IMR-90 (cell line): ENCODE measurements at regions not wholly inside any gene's neighbourhood (a gene's known extent, or its start where the extent isn't known, plus 50 kb on each side); places are given as distances from the start of the nearest gene placed in this dataset.

Experiments
- ATAC-seq: fragments of 200-7000 bp; cut with Tn5 transposase; 2 replicates; pipeline ENCODE4 v1.9.1; 2020; ENCODE audit warnings: low read depth, mild to moderate bottlenecking, moderate library complexity
- BruUV-seq: library from RNA; stranded (reverse); fragments of 400-500 nt; replicated peaks from 2 replicates; lab custom pipeline; 2021; lab: Mats Ljungman, UMichigan
- CTCF ChIA-PET: fragments of 300-600 bp; formaldehyde crosslinking; extraction: SDS; loops from one replicate; lab custom pipeline; 2021; ENCODE audit warnings: antibody characterized with exemption; lab: Yijun Ruan, JAX
- POLR2A ChIA-PET: fragments of 300-600 bp; sonication (Branson Sonifier 250); formaldehyde crosslinking; loops from one replicate; lab custom pipeline; 2022; ENCODE audit warnings: antibody characterized with exemption; ENCODE audit not compliant: unreplicated experiment; lab: Charles Lee
- DNase-seq: peaks from one replicate; pipeline ENCODE4 v3.0.0; 2013
- H2AFZ ChIP-seq: replicated peaks from 2 replicates; pipeline ENCODE3; 2013; ENCODE audit warnings: low read length, mild to moderate bottlenecking; ENCODE audit not compliant: poor library complexity
- H2AK5ac ChIP-seq: 2 replicates; pipeline ENCODE4 v1.6.1; 2013; ENCODE audit warnings: low read depth, low read length, inconsistent platforms
- H2AK9ac ChIP-seq: replicated peaks from 2 replicates; pipeline ENCODE3; 2013; ENCODE audit warnings: mild to moderate bottlenecking, low read depth, low read length, moderate library complexity; ENCODE audit not compliant: poor library complexity
- H2BK120ac ChIP-seq: 2 replicates; pipeline ENCODE4 v1.6.1; 2013; ENCODE audit warnings: low read depth, low read length, inconsistent platforms
- H2BK15ac ChIP-seq: 3 replicates; pipeline ENCODE4 v1.6.1; 2013; ENCODE audit warnings: low read depth, low read length, inconsistent platforms
- H2BK20ac ChIP-seq: 2 replicates; pipeline ENCODE4 v1.6.1; 2013; ENCODE audit warnings: low read depth, mild to moderate bottlenecking, inconsistent platforms, low read length, moderate library complexity
- H2BK5ac ChIP-seq: 2 replicates; pipeline ENCODE4 v1.6.1; 2013; ENCODE audit warnings: mild to moderate bottlenecking, low read depth, low read length, inconsistent platforms; ENCODE audit not compliant: poor library complexity, severe bottlenecking
- H3K14ac ChIP-seq: replicated peaks from 2 replicates; pipeline ENCODE4 v1.6.1; 2013; ENCODE audit warnings: low read depth, low read length, inconsistent platforms
- H3K18ac ChIP-seq: 2 replicates; pipeline ENCODE4 v1.6.1; 2013; ENCODE audit warnings: low read depth, low read length, control low read depth
- H3K23ac ChIP-seq: 2 replicates; pipeline ENCODE4 v1.6.1; 2013; ENCODE audit warnings: low read depth, low read length, inconsistent platforms
- H3K27ac ChIP-seq: 2 replicates; pipeline ENCODE4 v1.5.1; 2013; ENCODE audit warnings: mild to moderate bottlenecking, control low read depth, low read length; ENCODE audit not compliant: insufficient read depth
- H3K27me3 ChIP-seq: 2 replicates; pipeline ENCODE4 v1.6.1; 2013; ENCODE audit warnings: low read length; ENCODE audit not compliant: control insufficient read depth, insufficient read depth
- H3K36me3 ChIP-seq: 2 replicates; pipeline ENCODE4 v1.6.1; 2013; ENCODE audit warnings: low read length, mixed read lengths; ENCODE audit not compliant: control insufficient read depth, insufficient read depth
- H3K4ac ChIP-seq: 2 replicates; pipeline ENCODE4 v1.6.1; 2013; ENCODE audit warnings: low read depth, low read length, inconsistent platforms
- H3K4me1 ChIP-seq: 2 replicates; pipeline ENCODE4 v1.6.1; 2013; ENCODE audit warnings: low read length, mixed read lengths; ENCODE audit not compliant: control insufficient read depth, insufficient read depth
- H3K4me2 ChIP-seq: 2 replicates; pipeline ENCODE4 v1.6.1; 2013; ENCODE audit warnings: low read depth, mild to moderate bottlenecking, control low read depth, low read length, moderate library complexity
- H3K4me3 ChIP-seq: 2 replicates; pipeline ENCODE4 v1.5.1; 2013; ENCODE audit warnings: low read depth, mild to moderate bottlenecking, control low read depth, low read length, moderate library complexity; ENCODE audit not compliant: insufficient read depth
- H3K56ac ChIP-seq: 2 replicates; pipeline ENCODE4 v1.6.1; 2013; ENCODE audit warnings: low read length, inconsistent platforms; ENCODE audit not compliant: insufficient read depth; ENCODE audit errors: extremely low read depth
- H3K79me1 ChIP-seq, 2 experiments: 2 replicates each; pipeline ENCODE4 v1.6.1; 2013; ENCODE audit warnings: low read length in 2 of 2, inconsistent platforms in 1 of 2, low read depth in 1 of 2
- H3K9ac ChIP-seq: 2 replicates; pipeline ENCODE4 v1.6.1; 2013; ENCODE audit warnings: low read depth, low read length, control low read depth
- H3K9me1 ChIP-seq: 2 replicates; pipeline ENCODE4 v1.6.1; 2013; ENCODE audit warnings: low read length, inconsistent platforms; ENCODE audit not compliant: insufficient read depth
- H3K9me3 ChIP-seq: 2 replicates; pipeline ENCODE4 v1.6.1; 2013; ENCODE audit warnings: low read length; ENCODE audit not compliant: control insufficient read depth, insufficient read depth
- H4K20me1 ChIP-seq: 2 replicates; pipeline ENCODE4 v1.6.1; 2013; ENCODE audit warnings: low read length, inconsistent platforms; ENCODE audit not compliant: insufficient read depth
- H4K5ac ChIP-seq: 2 replicates; pipeline ENCODE4 v1.6.1; 2013; ENCODE audit warnings: mild to moderate bottlenecking, low read depth, low read length, control low read depth
- H4K8ac ChIP-seq, 2 experiments: 2 replicates each; pipeline ENCODE4 v1.6.1; 2013; ENCODE audit warnings: low read depth in 2 of 2, low read length in 2 of 2, control low read depth in 1 of 2, inconsistent platforms in 1 of 2
- H4K91ac ChIP-seq: 2 replicates; pipeline ENCODE4 v1.6.1; 2013; ENCODE audit warnings: low read depth, low read length, inconsistent platforms; ENCODE audit not compliant: insufficient read depth
- CHD1 ChIP-seq: IDR thresholded peaks from 2 replicates; pipeline ENCODE4 v1.6.1; 2012; ENCODE audit warnings: low read depth, low read length, improper control_type of control experiment
- MAFK ChIP-seq: IDR thresholded peaks from 2 replicates; pipeline ENCODE4 v1.6.1; 2012; ENCODE audit warnings: low read depth, low read length, improper control_type of control experiment
- RAD21 ChIP-seq: IDR thresholded peaks from 2 replicates; pipeline ENCODE4 v1.6.1; 2012; ENCODE audit warnings: low read length, improper control_type of control experiment
- RFX5 ChIP-seq: IDR thresholded peaks from 2 replicates; pipeline ENCODE4 v1.8.0; 2012; ENCODE audit warnings: low read depth, mild to moderate bottlenecking, low read length, moderate library complexity
- SMC3 ChIP-seq: fragments of 150-350 bp; IDR thresholded peaks from 2 replicates; pipeline ENCODE4 v1.6.1; 2016; ENCODE audit warnings: low read depth, mild to moderate bottlenecking, antibody characterized with exemption, low read length, moderate library complexity
- WGBS, 2 experiments: methylation state at CpG; one replicate each; pipeline versions ENCODE4 v1.1.5 to v1.1.7; 2013; ENCODE audit warnings: missing lambda C conversion rate in 2 of 2; ENCODE audit not compliant: insufficient read length in 1 of 2; ENCODE audit errors: extremely low coverage in 2 of 2; 5-methylcytosine and 5-hydroxymethylcytosine counted together
- dilution Hi-C: fragments of 300-500 bp; cut with HindIII; formaldehyde crosslinking; loops from one replicate; pipeline ENCODE4 v1.14.3; 2018; ENCODE audit warnings: low sequenced_read_pairs; ENCODE audit not compliant: unreplicated experiment
- in situ Hi-C: fragments of 300-500 bp; cut with MboI; formaldehyde crosslinking; loops from 3 replicates; pipeline ENCODE4 v1.14.3; 2019; ENCODE audit warnings: low sequenced_read_pairs, inconsistent platforms, mixed read lengths
- intact Hi-C: fragments of 100-400 bp; cut with micrococcal nuclease; formaldehyde crosslinking; loops from 2 replicates; pipeline ENCODE4 v1.10.0; 2022

GRCh38 chr17:69961501-69962145 lies 113.4 kb upstream of the KCNJ16 start:
- Histone ChIP-seq H3K27ac (peak overlapping the region; percentile 36; the same call in 1 of the 2 replicates), H2BK20ac (0 out of 2 replicates have a peak overlapping the region, but pooled peaks have one; percentile 1), H3K27me3 (peaks cover 4% of the 10 kb centered on the region; the same call in 1 of the 2 replicates), H2AK5ac (no peak overlapping the region; the same call in 1 of the 2 replicates), H2BK120ac (peak overlapping the region; percentile 27), H3K56ac (no peak overlapping the region), H2BK15ac (peak overlapping the region; percentile 31; the same call in 1 of the 3 replicates), H4K5ac (peak overlapping the region; percentile 4; the same call in 1 of the 2 replicates), H4K91ac (peak overlapping the region; percentile 4; the same call in 1 of the 2 replicates), H3K4me1 (peaks cover 8% of the 10 kb centered on the region; the same call in 1 of the 2 replicates), H3K4me2 (no peak overlapping the region; the same call in 1 of the 2 replicates), H3K14ac (0 out of 2 replicates have a peak overlapping the region, but pooled peaks have one; percentile 18), H3K4ac (peak overlapping the region; percentile 12; the same call in 1 of the 2 replicates), H3K4me3 (no peak overlapping the region), H3K18ac (peak overlapping the region; percentile 0; the same call in 1 of the 2 replicates), H3K9me3 (peaks cover 5% of the 10 kb centered on the region; the same call in 1 of the 2 replicates), H4K8ac (no peak overlapping the region), H4K20me1 (no peaks in the 10 kb centered on the region), H3K9ac (no peak overlapping the region), H3K23ac (peak overlapping the region; percentile 2; the same call in 1 of the 2 replicates), H3K79me1 (no peaks in the 10 kb centered on the region), H2AFZ (peak overlapping the region; percentile 37), H2BK5ac (no peak overlapping the region), H3K36me3 (no peaks in the 10 kb centered on the region), H2AK9ac (no peak overlapping the region), H3K9me1 (no peaks in the 10 kb centered on the region)
- dilution Hi-C loops, result no loop called here
- ATAC-seq, result peak; percentile 88
- intact Hi-C loops, result loop anchor here (5.0 kb wide), 1 partner anchor 354 kb away; no protein-coding TSS in a partner anchor
- in situ Hi-C loops, result no loop called here
- ChIA-PET CTCF (interaction anchor here (0.9 to 1.5 kb wide), 2 partner anchors 9 to 354 kb away, joined by 4 to 5 read pairs; no protein-coding TSS in a partner anchor), POLR2A (interaction anchor here (0.6 kb wide), 1 partner anchor 353 kb away, joined by 4 read pairs; no protein-coding TSS in a partner anchor)
- WGBS, 2 experiments, result 25% methylated on average over 4 of the region's 7 CpGs; no CpG with 5 or more reads in 1 of the 2 experiments
- TF ChIP-seq CHD1 (no peak), SMC3 (no peak), RAD21 (no peak), RFX5 (no peak), MAFK (no peak)
- no TSS peak for BruUV-seq
- peak; percentile 47 for DNase-seq
